AG08395 (cell line): ENCODE measurements at regions not wholly inside any gene's neighbourhood (a gene's known extent, or its start where the extent isn't known, plus 50 kb on each side); places are given as distances from the start of the nearest gene placed in this dataset.

Experiments
- DNase-seq: peaks from one replicate; pipeline ENCODE4 v3.0.0; 2012; ENCODE audit warnings: mixed read lengths, low spot score

GRCh38 chr12:130258863-130259262 is 78.8 kb upstream of the PIWIL1 start:
- DNase-seq, result no peak

GRCh38 chr12:130263025-130263424 is 74.7 kb upstream of the PIWIL1 start:
- DNase-seq, result no peak

GRCh38 chr12:130263996-130264395 is 73.7 kb upstream of the PIWIL1 start:
- no peak for DNase-seq

GRCh38 chr12:130266751-130267150 is 70.9 kb upstream of the PIWIL1 start:
- DNase-seq, result no peak

- DNase-seq, result peak; percentile 6
These were observed 57.5 kb upstream of the PIWIL1 start for GRCh38 chr12:130280231-130280630.

GRCh38 chr12:130280742-130281141 is 56.9 kb upstream of the PIWIL1 start:
- DNase-seq, result no peak

- peak; percentile 13 for DNase-seq
These were observed 56.4 kb upstream of the PIWIL1 start for GRCh38 chr12:130281153-130281799.

- DNase-seq, result no peak
These were observed 51.6 kb upstream of the PIWIL1 start for GRCh38 chr12:130286041-130286440.

GRCh38 chr12:130286741-130287440 is 50.8 kb upstream of the PIWIL1 start:
- DNase-seq, result no peak
